Loucy (cell line): ENCODE measurements at regions not wholly inside any gene's neighbourhood (a gene's known extent, or its start where the extent isn't known, plus 50 kb on each side); places are given as distances from the start of the nearest gene placed in this dataset.

ENCODE experiments used
- H2AFZ ChIP-seq: fragments of 200-600 bp; sonication (generic); 2 replicates; pipeline ENCODE4 v1.6.0; 2016; ENCODE audit warnings: antibody characterized with exemption, mild to moderate bottlenecking, low read length, moderate library complexity
- H3F3A ChIP-seq: fragments of 200-600 bp; 2 replicates; pipeline ENCODE4 v1.6.0; 2016; ENCODE audit warnings: antibody characterized with exemption, low read depth, mild to moderate bottlenecking
- H3K27me3 ChIP-seq: fragments of 200-600 bp; sonication (generic); 2 replicates; pipeline ENCODE4 v1.6.1; 2014; ENCODE audit warnings: low read length, mild to moderate bottlenecking; ENCODE audit not compliant: insufficient read depth, poor library complexity, severe bottlenecking
- H3K36me3 ChIP-seq: fragments of 200-600 bp; sonication (generic); 2 replicates; pipeline ENCODE4 v1.6.1; 2016; ENCODE audit warnings: low read length; ENCODE audit not compliant: insufficient read depth
- H3K4me1 ChIP-seq: fragments of 200-600 bp; sonication (generic); 2 replicates; pipeline ENCODE4 v1.5.1; 2014; ENCODE audit warnings: low read length, mild to moderate bottlenecking; ENCODE audit not compliant: insufficient read depth, poor library complexity, severe bottlenecking
- H3K4me2 ChIP-seq: fragments of 200-600 bp; sonication (generic); 2 replicates; pipeline ENCODE4 v1.6.0; 2014; ENCODE audit warnings: antibody characterized with exemption, low read length, low read depth, mild to moderate bottlenecking; ENCODE audit not compliant: poor library complexity, severe bottlenecking
- H3K4me3 ChIP-seq: fragments of 200-600 bp; sonication (generic); 2 replicates; pipeline ENCODE4 v1.5.1; 2014; ENCODE audit warnings: low read length, mild to moderate bottlenecking, mixed read lengths; ENCODE audit not compliant: poor library complexity, severe bottlenecking
- H3K79me2 ChIP-seq: fragments of 200-600 bp; sonication (generic); 2 replicates; pipeline ENCODE4 v1.6.1; 2014; ENCODE audit warnings: low read length; ENCODE audit not compliant: insufficient read depth
- H3K9ac ChIP-seq: fragments of 200-600 bp; sonication (generic); 2 replicates; pipeline ENCODE4 v1.6.0; 2014; ENCODE audit warnings: mild to moderate bottlenecking, low read depth, low read length, moderate library complexity; ENCODE audit not compliant: poor library complexity, severe bottlenecking
- H3K9me2 ChIP-seq: fragments of 200-600 bp; sonication (generic); replicated peaks from 2 replicates; pipeline ENCODE4 v1.6.1; 2016; ENCODE audit warnings: low read depth, low read length, mixed read lengths
- H3K9me3 ChIP-seq: fragments of 200-600 bp; sonication (generic); 2 replicates; pipeline ENCODE4 v1.6.1; 2014; ENCODE audit warnings: mild to moderate bottlenecking, antibody characterized with exemption, low read length, low read depth; ENCODE audit not compliant: insufficient read depth
- H4K20me1 ChIP-seq: fragments of 200-600 bp; sonication (generic); 2 replicates; pipeline ENCODE4 v1.6.0; 2014; ENCODE audit warnings: antibody characterized with exemption, low read length, mild to moderate bottlenecking; ENCODE audit not compliant: insufficient read depth, poor library complexity, severe bottlenecking
- CTCF ChIP-seq: fragments of 200-600 bp; sonication (generic); conservative IDR thresholded peaks from 2 replicates; pipeline ENCODE4 v1.5.1; 2014; ENCODE audit warnings: mild to moderate bottlenecking, antibody characterized with exemption, low read length
- EZH2phosphoT487 ChIP-seq: fragments of 200-600 bp; IDR thresholded peaks from 2 replicates; pipeline ENCODE4 v1.6.1; 2018; ENCODE audit warnings: antibody characterized with exemption, mild to moderate bottlenecking, moderate library complexity, borderline replicate concordance

DNA sequence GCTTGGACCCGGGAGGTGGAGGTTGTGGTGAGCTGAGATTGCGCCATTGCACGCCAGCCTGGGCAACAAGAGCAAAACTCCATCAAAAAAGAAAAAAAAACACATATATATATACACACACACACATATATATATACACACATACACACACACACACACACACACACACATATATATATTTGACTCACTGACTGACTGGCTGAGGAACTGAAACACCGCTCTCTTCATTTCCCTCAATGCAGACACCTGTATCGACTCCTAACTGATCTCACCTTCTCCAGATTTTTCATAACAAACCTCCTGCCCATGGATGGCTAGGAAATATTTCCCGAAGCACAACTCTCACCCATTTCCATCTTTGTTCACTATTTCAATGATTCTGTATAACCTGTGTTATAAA lies 140.7 kb upstream of the ANO3 start:
- Histone ChIP-seq H3K4me1 (no peaks in the 10 kb centered on the region), H3K79me2 (no peaks in the 10 kb centered on the region), H3K9me2 (no peaks in the 10 kb centered on the region), H3K4me3 (no peak overlapping the region), H3K9ac (no peak overlapping the region), H4K20me1 (no peaks in the 10 kb centered on the region), H3F3A (no peaks in the 10 kb centered on the region), H3K9me3 (no peaks in the 10 kb centered on the region), H3K4me2 (no peak overlapping the region), H3K36me3 (no peaks in the 10 kb centered on the region), H3K27me3 (no peaks in the 10 kb centered on the region), H2AFZ (no peak overlapping the region)
- TF ChIP-seq EZH2phosphoT487 (no peak), CTCF (no peak)

DNA sequence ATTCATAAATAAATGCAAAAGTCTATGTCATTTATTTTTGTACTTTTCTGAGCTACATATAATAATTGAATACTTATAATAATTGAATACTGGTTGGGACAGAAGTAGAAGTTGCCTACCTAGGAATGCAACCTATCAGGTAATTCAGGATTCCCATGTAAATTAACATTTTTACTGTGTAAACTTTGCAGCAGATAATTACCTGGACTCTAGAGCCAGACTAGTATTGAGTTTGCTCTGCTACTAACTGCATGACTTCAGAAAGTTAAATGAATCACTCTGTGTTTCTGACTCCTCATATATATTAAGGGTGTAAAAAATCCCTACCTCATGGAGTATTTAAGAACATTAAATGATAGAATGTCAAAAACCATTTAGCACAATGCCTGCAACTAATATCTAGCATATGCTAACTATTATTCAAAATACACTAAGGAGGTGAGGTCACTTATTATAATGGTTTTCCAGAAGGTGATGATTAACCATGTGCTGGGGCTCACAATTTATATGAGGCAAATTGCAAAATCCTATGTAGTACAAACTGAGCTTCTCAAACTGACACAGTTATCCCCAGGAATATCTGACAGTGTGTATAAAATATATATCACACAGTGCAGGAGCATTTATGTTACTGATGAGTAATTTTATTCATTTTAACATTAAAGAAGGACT lies 138.1 kb upstream of the ANO3 start:
- Histone ChIP-seq H3K9me3 (no peaks in the 10 kb centered on the region), H3K79me2 (no peaks in the 10 kb centered on the region), H3K4me3 (no peak overlapping the region), H3K9me2 (no peaks in the 10 kb centered on the region), H3K9ac (no peak overlapping the region), H3K4me2 (no peak overlapping the region), H3K36me3 (no peaks in the 10 kb centered on the region), H3F3A (no peaks in the 10 kb centered on the region), H2AFZ (no peak overlapping the region), H3K4me1 (no peaks in the 10 kb centered on the region), H4K20me1 (no peaks in the 10 kb centered on the region), H3K27me3 (no peaks in the 10 kb centered on the region)
- TF ChIP-seq EZH2phosphoT487 (no peak), CTCF (no peak)

GRCh38 chr11:26194881-26195280 lies 137.0 kb upstream of the ANO3 start:
- H3K9me2 ChIP-seq: no peaks in the 10 kb centered on the region

More at GRCh38 chr11:26194881-26195280, 137.0 kb upstream of the ANO3 start:
- Histone ChIP-seq H3K4me3 (no peak overlapping the region), H3K27me3 (no peaks in the 10 kb centered on the region), H3F3A (no peaks in the 10 kb centered on the region), H3K79me2 (no peaks in the 10 kb centered on the region), H3K4me2 (no peak overlapping the region), H3K4me1 (no peaks in the 10 kb centered on the region), H2AFZ (no peak overlapping the region), H4K20me1 (no peaks in the 10 kb centered on the region), H3K9ac (no peak overlapping the region), H3K9me3 (no peaks in the 10 kb centered on the region), H3K36me3 (no peaks in the 10 kb centered on the region)
- TF ChIP-seq CTCF (no peak), EZH2phosphoT487 (no peak)
